ENCODE measurements at regions not wholly inside any gene's neighbourhood (a gene's known extent, or its start where the extent isn't known, plus 50 kb on each side); places are given as distances from the start of the nearest gene placed in this dataset.

- no peak for TF ChIP-seq CTCF (conservative IDR thresholded peaks at IDR 0.05; ENCODE audit: low read depth, low read length)
- no peaks in the 10 kb centered on the region for H3K79me2 ChIP-seq (ENCODE audit: insufficient read depth, low read depth)
- H3K4me3 ChIP-seq (IDR thresholded peaks at IDR 0.05; ENCODE audit: insufficient read depth, low read depth, low read length): no peak overlapping the region
- H3K4me2 ChIP-seq: no peak overlapping the region
- no peak overlapping the region for H2AFZ ChIP-seq (ENCODE audit: low read depth)
- no peaks in the 10 kb centered on the region for H4K20me1 ChIP-seq (ENCODE audit: insufficient read depth)
- no peaks in the 10 kb centered on the region for H3K36me3 ChIP-seq (ENCODE audit: insufficient read depth)
- H3K9ac ChIP-seq: no peak overlapping the region
- H3K27ac ChIP-seq: no peak overlapping the region
- no peaks in the 10 kb centered on the region for H3K4me1 ChIP-seq (ENCODE audit: low read depth, poor library complexity, severe bottlenecking)
- H3K27me3 ChIP-seq (ENCODE audit: insufficient read depth, low read depth): no peaks in the 10 kb centered on the region
Observed at GRCh38 chr3:88758676-88759075, 348.7 kb upstream of the EPHA3 start.

DNA sequence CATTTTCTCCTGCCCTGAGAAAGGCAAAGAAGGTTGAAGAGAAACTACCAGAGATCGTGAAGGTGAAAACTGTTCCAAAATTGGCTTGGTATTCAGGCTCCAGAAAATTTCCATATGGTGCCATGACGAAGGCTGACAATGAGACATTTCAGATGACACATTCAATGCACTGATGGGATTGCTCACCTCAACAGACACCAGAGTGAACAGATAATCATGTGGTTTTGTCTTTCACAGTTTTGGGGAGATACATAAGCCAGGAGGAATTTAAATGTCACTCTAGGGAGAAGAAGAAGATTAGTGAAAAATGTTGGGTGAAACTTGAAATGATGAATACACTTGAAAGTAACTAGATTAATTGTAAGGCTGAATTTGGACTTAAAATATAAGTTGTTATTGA lies 339.7 kb upstream of the EPHA3 start:
- no peaks in the 10 kb centered on the region for H3K27me3 ChIP-seq (ENCODE audit: insufficient read depth, low read depth)
- H3K27ac ChIP-seq: no peak overlapping the region
- no peaks in the 10 kb centered on the region for H3K79me2 ChIP-seq (ENCODE audit: insufficient read depth, low read depth)
- H2AFZ ChIP-seq (ENCODE audit: low read depth): no peak overlapping the region
- no peak for TF ChIP-seq CTCF (conservative IDR thresholded peaks at IDR 0.05; ENCODE audit: low read depth, low read length)
- H3K4me3 ChIP-seq (IDR thresholded peaks at IDR 0.05; ENCODE audit: insufficient read depth, low read depth, low read length): no peak overlapping the region
- H3K36me3 ChIP-seq (ENCODE audit: insufficient read depth): no peaks in the 10 kb centered on the region
- no peak overlapping the region for H3K9ac ChIP-seq
- no peaks in the 10 kb centered on the region for H3K4me1 ChIP-seq (ENCODE audit: low read depth, poor library complexity, severe bottlenecking)
- no peaks in the 10 kb centered on the region for H4K20me1 ChIP-seq (ENCODE audit: insufficient read depth)
- H3K4me2 ChIP-seq: no peak overlapping the region

- no peak overlapping the region for H3K4me2 ChIP-seq
- no peaks in the 10 kb centered on the region for H3K36me3 ChIP-seq (ENCODE audit: insufficient read depth)
- TF ChIP-seq CTCF (conservative IDR thresholded peaks at IDR 0.05; ENCODE audit: low read depth, low read length): no peak
- no peaks in the 10 kb centered on the region for H3K79me2 ChIP-seq (ENCODE audit: insufficient read depth, low read depth)
- no peak overlapping the region for H3K27ac ChIP-seq
- H3K4me1 ChIP-seq (ENCODE audit: low read depth, poor library complexity, severe bottlenecking): no peaks in the 10 kb centered on the region
- H3K9ac ChIP-seq: no peak overlapping the region
- no peaks in the 10 kb centered on the region for H3K27me3 ChIP-seq (ENCODE audit: insufficient read depth, low read depth)
- no peak overlapping the region for H3K4me3 ChIP-seq (IDR thresholded peaks at IDR 0.05; ENCODE audit: insufficient read depth, low read depth, low read length)
- no peaks in the 10 kb centered on the region for H4K20me1 ChIP-seq (ENCODE audit: insufficient read depth)
- H2AFZ ChIP-seq (ENCODE audit: low read depth): no peak overlapping the region
Observed at GRCh38 chr3:88773766-88774165, 333.7 kb upstream of the EPHA3 start.

DNA sequence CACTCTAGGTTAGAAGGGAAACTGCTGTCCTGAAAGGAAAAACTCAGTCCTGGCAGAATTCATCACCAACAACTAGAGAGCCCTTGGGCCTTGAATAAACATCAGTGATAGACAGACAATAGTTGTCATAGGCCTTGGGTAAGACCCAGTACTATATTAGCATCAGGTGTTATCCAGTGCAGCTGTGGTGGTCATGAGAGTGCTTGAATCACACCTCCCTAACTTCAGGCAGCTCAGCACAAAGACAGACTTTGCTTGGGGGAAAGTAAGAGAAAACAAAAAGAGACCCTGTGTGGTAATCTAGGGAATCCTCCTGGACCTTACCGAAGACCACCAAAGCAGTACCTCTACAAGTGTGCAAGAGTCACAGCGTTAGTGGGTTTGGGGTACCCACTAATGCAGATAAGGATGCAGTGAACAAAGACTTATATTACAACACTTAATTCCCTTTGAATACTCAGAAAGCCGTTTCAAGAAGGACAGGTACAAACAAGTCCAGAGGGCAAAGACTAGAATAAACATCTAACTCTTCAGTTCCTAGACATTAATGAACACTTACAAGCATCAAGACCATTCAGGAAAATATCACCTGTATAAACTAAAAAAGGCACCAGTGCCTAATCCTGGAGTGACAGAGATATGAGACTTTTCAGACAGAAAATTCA lies 332.3 kb upstream of the EPHA3 start:
- H4K20me1 ChIP-seq (ENCODE audit: insufficient read depth): no peaks in the 10 kb centered on the region
- H3K4me1 ChIP-seq (ENCODE audit: low read depth, poor library complexity, severe bottlenecking): no peaks in the 10 kb centered on the region
- H3K36me3 ChIP-seq (ENCODE audit: insufficient read depth): no peaks in the 10 kb centered on the region
- H2AFZ ChIP-seq (ENCODE audit: low read depth): no peak overlapping the region
- H3K79me2 ChIP-seq (ENCODE audit: insufficient read depth, low read depth): no peaks in the 10 kb centered on the region
- no peak overlapping the region for H3K4me3 ChIP-seq (IDR thresholded peaks at IDR 0.05; ENCODE audit: insufficient read depth, low read depth, low read length)
- H3K9ac ChIP-seq: no peak overlapping the region
- H3K4me2 ChIP-seq: no peak overlapping the region
- H3K27me3 ChIP-seq (ENCODE audit: insufficient read depth, low read depth): no peaks in the 10 kb centered on the region
- no peak for TF ChIP-seq CTCF (conservative IDR thresholded peaks at IDR 0.05; ENCODE audit: low read depth, low read length)
- no peak overlapping the region for H3K27ac ChIP-seq

All from KMS-11 (cell line).